OCI-LY7 (cell line): ENCODE measurements at regions not wholly inside any gene's neighbourhood (a gene's known extent, or its start where the extent isn't known, plus 50 kb on each side); places are given as distances from the start of the nearest gene placed in this dataset.

ENCODE experiments used
- EZH2phosphoT487 ChIP-seq: fragments of 200-600 bp; sonication (generic); IDR thresholded peaks from 2 replicates; pipeline ENCODE4 v1.6.1; 2018; ENCODE audit warnings: low read depth, borderline replicate concordance, mild to moderate bottlenecking, mixed run types, antibody characterized with exemption, low read length, moderate library complexity, mixed read lengths
- TF ChIP-seq, protein P1 (sequence below): fragments of 200-600 bp; sonication (generic); conservative IDR thresholded peaks from 2 replicates; pipeline ENCODE4 v1.5.1; 2014; ENCODE audit warnings: mild to moderate bottlenecking, antibody characterized with exemption, low read length, moderate library complexity, mixed read lengths

DNA sequence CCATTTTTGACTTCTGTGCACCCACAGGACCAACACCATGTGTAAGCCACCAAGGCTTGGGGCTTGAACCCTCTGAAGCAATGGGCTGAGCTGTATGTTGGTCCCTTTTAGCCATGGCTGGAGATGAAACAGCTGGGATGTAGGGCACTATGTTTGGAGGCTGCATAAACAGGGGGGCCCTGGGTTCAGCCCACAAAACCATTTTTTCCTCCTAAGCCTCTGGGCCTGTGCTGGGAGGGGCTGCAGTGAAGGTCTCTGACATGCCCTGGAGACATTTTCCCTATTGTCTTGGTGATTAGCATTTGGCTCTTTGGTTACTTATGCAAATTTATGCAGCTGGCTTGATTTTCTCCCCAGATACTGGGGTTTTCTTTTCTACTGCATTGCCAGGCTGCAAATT is 144.9 kb downstream of the ZNF326 start:
- TF ChIP-seq, protein P1, sequence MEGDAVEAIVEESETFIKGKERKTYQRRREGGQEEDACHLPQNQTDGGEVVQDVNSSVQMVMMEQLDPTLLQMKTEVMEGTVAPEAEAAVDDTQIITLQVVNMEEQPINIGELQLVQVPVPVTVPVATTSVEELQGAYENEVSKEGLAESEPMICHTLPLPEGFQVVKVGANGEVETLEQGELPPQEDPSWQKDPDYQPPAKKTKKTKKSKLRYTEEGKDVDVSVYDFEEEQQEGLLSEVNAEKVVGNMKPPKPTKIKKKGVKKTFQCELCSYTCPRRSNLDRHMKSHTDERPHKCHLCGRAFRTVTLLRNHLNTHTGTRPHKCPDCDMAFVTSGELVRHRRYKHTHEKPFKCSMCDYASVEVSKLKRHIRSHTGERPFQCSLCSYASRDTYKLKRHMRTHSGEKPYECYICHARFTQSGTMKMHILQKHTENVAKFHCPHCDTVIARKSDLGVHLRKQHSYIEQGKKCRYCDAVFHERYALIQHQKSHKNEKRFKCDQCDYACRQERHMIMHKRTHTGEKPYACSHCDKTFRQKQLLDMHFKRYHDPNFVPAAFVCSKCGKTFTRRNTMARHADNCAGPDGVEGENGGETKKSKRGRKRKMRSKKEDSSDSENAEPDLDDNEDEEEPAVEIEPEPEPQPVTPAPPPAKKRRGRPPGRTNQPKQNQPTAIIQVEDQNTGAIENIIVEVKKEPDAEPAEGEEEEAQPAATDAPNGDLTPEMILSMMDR: no peak
- TF ChIP-seq EZH2phosphoT487: no peak
